HG02798 (cell line): ENCODE measurements at regions not wholly inside any gene's neighbourhood (a gene's known extent, or its start where the extent isn't known, plus 50 kb on each side); places are given as distances from the start of the nearest gene placed in this dataset.

Source experiments
- ATAC-seq: cut with Tn5 transposase; IDR thresholded peaks from one replicate; pipeline ENCODE4 v1.9.1; 2021; ENCODE audit warnings: mild to moderate bottlenecking; ENCODE audit not compliant: unreplicated experiment, poor library complexity

DNA sequence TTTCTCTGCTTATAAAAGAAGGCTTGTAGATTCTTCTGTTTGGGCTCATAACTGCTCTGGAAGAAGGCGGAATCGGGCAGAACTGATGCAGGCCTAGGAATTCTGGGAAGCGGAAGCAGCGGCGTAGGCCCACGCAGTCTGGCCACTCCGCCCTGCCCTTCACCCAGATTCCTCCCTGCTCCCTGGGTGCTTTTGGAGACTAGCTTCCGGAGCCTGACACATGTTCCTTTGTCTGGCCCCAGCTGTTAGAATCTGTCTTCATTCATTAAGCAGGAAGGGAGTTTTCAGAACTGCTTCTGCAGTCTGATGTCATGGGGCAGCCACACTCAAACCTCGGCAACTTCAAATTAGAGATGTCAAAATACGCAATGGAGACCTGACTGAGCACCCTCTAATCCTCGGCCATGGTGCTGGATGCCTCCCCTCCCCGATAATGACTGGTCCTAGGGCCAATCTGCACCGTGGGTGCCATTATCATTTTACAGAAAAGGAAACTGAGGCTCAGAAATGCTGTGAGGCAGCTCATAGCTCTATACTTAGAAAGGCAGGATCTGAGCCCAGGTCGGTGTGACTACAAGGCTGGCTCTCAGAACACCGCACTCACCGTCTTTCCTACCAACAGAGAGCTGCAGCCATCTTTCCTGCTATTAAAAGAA lies 275.7 kb downstream of the MYCN start:
- no peak for ATAC-seq

DNA sequence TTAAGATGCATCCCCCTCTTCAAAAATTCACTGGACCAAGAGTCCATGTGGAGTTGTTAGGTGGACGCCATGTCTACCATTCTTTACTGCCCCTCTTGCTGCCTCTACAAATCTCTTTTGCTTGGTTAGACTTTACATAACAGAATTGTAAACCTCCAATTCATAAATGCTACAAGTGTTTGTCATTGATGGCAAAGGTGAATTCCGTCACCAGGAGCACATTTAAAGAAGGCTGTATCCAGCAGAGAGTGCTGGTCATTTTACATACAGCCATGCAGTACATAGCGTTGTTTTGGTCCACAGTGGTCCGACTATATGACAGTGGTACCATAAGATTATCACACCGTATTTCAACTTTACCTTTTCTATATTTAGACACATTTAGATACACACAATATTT lies 274.5 kb downstream of the MYCN start:
- no peak for ATAC-seq

GRCh38 chr2:16214391-16214790 lies 274.0 kb downstream of the MYCN start:
- ATAC-seq, result no peak

GRCh38 chr2:16212321-16212720 lies 272.0 kb downstream of the MYCN start:
- no peak for ATAC-seq

GRCh38 chr2:16211341-16211740 lies 271.0 kb downstream of the MYCN start:
- ATAC-seq, result no peak

DNA sequence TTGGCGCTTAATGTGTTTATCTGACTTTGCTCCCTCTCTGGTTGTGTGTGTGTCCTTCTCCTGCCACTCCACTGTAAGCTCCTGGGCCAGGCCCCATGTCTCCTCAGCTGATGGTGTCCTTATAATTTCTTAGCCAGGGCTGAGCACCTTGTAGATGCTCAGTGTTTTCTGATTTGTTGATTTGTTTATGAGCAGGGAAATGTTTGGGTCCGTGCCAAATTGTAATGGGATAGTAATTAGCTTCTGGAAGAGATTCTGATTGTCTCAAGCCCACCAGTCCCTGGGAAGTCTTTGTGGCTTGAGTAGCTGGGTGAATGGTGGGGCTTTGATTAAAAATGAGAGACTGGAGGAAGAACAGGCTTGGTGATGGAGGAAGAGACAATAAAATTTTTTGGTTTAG lies 270.5 kb downstream of the MYCN start:
- no peak for ATAC-seq

- no peak for ATAC-seq
Observed at GRCh38 chr2:16209799-16210198, 269.4 kb downstream of the MYCN start.

DNA sequence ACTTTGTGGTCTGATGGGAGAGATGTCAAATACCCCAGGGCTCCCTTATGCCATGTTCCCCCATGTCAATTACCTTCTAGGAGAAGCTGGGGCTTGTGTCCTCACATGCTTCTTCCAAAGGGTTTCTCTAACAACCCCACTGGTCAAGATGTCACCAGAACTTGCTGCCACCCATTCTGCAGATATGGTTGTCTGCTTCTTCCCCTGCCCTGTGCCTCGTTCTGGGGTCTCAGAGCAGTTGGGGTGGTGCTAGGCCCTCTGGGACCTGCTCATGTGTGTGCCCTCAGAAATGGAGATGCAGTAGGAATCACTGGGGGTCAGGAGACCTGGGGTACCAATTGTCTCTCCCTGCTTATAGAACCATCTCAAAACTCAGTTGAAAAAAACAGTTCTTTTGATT lies 268.6 kb downstream of the MYCN start:
- no peak for ATAC-seq

DNA sequence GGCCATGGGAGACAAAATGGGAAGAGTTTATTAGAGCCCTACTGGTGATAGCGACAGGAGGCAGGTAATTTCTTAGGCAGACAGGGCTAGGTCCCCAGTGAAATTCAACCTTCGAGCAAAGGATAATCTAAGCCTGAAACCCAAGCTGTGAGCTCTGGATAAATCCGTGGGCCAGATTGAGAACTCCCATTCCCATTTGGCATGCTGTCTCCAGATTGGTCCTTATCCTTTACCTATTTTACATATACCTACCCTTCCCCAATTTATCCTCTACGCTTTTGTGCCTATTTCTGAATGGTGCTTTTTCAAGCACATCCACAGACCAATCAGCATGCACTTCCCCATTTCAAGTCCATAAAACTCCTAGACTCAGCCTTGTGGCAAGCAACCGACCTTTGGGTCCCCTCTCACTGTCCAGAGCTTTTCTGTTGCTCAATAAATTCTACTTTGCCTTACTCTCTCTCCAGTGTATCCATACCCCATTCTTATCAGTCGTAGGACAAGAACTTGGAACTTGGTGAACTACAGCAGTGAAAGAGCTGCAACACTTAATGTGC lies 268.0 kb downstream of the MYCN start:
- ATAC-seq, result no peak

GRCh38 chr2:16207611-16208010 lies 267.3 kb downstream of the MYCN start:
- no peak for ATAC-seq

DNA sequence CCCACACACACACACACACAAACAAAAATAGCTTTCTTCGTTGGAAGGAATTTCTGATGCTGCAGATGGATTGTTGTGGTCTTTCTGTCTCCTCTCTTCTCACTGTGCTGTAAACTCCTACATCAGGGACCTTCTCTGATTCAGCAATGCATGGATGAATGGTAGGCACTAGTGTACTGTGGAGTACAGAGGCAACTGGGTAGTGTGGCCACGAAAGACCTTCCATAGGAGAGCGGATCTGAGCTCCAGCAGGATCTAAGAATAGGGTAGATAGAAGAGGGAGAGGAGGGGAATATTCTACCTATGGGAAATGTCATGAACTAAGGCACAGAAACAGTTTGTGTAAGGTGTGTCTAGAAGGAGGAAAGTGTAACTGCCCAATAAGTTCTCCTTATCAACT lies 266.8 kb downstream of the MYCN start:
- no peak for ATAC-seq

- ATAC-seq, result no peak
Observed at GRCh38 chr2:16206191-16206944, 266.0 kb downstream of the MYCN start.

GRCh38 chr2:16205631-16206030 lies 265.3 kb downstream of the MYCN start:
- ATAC-seq, result no peak

DNA sequence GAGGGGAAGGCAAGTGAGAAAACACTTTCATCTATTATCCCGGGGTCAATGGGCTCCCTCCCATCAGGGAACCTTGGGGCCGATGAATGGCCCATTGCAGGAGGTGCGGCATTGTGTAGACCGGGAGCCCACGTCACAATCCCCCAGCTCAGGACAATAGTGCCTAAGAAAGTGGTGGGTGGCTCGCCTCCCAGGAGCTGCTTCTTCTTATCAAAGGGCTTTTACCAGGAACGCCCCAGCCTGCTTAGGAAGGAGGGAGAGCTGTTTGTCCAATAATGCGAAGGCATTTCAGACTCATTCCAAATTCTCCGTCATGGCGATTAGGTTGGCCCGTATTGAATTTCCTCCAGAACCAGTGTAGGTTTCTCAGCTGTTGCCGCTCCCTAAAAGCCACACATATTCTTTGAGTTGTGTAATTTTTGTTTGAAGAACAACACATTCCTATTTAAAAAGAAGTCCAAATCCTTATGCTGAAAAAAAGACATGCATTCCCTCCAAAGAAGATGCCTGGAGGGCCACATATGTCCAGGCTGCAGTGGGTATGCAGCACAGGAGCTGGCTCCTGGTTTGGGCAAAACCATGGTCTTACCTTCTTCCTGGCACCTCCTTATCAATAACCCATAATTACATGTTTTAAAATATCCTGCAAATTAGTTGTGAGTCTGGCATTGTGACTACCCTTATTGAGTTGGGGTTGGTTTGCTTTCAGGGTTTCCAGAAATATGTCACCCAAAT lies 264.7 kb downstream of the MYCN start:
- ATAC-seq, result no peak

DNA sequence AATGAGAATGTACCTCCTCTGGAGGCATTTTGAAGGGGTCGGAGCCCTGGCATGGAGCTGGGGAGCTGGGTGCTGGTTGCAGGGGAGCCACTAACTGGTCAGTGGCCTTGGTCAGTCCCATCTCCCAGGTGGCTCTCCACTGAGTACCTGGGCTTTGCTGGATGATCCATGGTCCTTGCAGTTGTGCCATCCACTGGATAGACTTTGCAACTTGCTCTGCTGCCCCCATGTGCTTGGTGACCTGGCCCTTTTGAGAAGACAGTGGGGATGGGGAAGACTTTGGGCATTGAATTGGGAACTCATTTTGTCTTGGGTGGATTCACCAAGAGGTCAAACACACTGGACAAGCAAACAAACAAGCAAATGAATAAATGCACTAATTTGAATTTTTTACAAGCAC lies 263.9 kb downstream of the MYCN start:
- no peak for ATAC-seq

DNA sequence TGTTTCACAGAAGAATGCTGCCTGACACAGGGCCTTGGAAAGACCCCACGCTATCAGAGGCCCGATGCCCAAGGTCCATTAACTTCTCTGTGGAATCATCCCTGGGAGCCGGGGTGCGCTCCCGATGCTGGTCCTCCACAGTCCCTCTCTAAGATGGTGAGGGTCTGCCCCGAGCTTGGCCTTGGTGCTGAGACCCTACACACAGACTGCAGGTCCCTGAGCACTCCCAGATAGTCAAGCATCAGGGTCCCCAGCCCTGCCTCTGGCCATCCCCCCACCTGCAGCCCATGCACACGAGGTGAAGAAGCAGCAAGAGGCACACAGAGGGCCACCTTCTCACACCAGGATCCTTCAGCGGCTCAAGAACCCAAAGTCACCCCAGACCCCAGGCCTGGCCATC lies 263.3 kb downstream of the MYCN start:
- no peak for ATAC-seq

GRCh38 chr2:16203069-16203468 lies 262.7 kb downstream of the MYCN start:
- ATAC-seq, result no peak

DNA sequence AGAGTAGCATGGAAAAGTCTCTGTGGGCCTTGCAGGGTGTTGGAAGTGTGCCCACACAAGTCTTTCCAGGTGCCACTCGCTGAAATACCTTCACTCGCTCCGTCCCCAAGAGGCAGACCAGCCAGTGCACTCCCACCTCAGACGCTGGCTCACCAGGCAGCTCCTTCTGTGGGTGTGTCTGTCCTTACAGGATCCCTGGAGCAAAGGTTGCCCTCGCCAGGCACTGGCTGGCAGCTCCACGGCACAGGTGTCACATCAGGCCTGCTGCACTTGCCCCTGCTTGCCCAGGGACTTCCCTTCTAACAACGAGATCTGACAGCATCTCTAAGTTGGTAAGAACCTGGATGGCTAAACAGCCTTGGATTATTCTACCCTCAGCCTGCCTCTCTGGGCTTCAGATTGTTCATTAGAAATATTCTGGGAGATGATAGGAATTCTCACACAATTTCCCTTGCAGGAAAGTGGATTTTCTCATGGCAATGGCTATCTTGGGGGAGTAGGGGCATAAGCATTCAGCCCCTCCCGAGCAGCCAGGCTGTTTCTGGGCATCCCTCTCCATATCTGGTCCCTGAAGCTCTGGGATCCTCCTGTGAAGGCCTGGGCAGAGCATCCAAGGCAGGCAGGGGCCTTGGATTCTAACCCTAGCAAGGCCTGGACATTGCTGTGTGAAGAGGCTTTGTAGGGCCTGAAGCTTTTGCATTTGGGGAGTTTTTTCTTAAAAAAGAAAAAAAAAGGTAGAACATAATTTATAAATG lies 262.1 kb downstream of the MYCN start:
- ATAC-seq, result no peak

GRCh38 chr2:16201848-16202247 lies 261.5 kb downstream of the MYCN start:
- no peak for ATAC-seq

GRCh38 chr2:16200554-16201193 lies 260.3 kb downstream of the MYCN start:
- ATAC-seq, result no peak
